ENCODE measurements at regions not wholly inside any gene's neighbourhood (a gene's known extent, or its start where the extent isn't known, plus 50 kb on each side); places are given as distances from the start of the nearest gene placed in this dataset.
"Not testable (repeated sequence)": the region's sequence is repeated elsewhere in the genome, so short reads cannot be mapped to it uniquely, and the experiment has no call there.

DNA sequence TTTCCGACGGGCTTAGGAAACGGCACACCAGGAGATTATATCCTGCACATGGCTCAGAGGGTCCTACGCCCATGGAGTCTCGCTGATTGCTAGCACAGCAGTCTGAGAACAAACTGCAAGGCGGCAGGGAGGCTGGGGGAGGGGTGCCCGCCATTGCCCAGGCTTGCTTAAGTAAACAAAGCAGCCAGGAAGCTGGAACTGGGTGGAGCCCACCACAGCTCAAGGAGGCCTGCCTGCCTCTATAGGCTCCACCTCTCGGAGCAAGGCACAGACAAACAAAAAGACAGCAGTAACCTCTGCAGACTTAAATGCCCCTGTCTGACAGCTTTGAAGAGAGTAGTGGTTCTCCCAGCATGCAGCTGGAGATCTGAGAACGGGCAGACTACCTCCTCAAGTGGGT, 722.6 kb downstream of the BRINP3 start:
- TF ChIP-seq, protein P1, sequence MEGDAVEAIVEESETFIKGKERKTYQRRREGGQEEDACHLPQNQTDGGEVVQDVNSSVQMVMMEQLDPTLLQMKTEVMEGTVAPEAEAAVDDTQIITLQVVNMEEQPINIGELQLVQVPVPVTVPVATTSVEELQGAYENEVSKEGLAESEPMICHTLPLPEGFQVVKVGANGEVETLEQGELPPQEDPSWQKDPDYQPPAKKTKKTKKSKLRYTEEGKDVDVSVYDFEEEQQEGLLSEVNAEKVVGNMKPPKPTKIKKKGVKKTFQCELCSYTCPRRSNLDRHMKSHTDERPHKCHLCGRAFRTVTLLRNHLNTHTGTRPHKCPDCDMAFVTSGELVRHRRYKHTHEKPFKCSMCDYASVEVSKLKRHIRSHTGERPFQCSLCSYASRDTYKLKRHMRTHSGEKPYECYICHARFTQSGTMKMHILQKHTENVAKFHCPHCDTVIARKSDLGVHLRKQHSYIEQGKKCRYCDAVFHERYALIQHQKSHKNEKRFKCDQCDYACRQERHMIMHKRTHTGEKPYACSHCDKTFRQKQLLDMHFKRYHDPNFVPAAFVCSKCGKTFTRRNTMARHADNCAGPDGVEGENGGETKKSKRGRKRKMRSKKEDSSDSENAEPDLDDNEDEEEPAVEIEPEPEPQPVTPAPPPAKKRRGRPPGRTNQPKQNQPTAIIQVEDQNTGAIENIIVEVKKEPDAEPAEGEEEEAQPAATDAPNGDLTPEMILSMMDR (IDR thresholded peaks at IDR 0.05; ENCODE audit: low read depth, low read length, missing input control) = not testable (repeated sequence)
- TF ChIP-seq FOXA2 (IDR thresholded peaks at IDR 0.05); JUND (IDR thresholded peaks at IDR 0.05); GABPA (IDR thresholded peaks at IDR 0.05 in 1 of 2, conservative IDR thresholded peaks at IDR 0.05 in 1 of 2): not testable (repeated sequence)
- TF ChIP-seq, protein P2, sequence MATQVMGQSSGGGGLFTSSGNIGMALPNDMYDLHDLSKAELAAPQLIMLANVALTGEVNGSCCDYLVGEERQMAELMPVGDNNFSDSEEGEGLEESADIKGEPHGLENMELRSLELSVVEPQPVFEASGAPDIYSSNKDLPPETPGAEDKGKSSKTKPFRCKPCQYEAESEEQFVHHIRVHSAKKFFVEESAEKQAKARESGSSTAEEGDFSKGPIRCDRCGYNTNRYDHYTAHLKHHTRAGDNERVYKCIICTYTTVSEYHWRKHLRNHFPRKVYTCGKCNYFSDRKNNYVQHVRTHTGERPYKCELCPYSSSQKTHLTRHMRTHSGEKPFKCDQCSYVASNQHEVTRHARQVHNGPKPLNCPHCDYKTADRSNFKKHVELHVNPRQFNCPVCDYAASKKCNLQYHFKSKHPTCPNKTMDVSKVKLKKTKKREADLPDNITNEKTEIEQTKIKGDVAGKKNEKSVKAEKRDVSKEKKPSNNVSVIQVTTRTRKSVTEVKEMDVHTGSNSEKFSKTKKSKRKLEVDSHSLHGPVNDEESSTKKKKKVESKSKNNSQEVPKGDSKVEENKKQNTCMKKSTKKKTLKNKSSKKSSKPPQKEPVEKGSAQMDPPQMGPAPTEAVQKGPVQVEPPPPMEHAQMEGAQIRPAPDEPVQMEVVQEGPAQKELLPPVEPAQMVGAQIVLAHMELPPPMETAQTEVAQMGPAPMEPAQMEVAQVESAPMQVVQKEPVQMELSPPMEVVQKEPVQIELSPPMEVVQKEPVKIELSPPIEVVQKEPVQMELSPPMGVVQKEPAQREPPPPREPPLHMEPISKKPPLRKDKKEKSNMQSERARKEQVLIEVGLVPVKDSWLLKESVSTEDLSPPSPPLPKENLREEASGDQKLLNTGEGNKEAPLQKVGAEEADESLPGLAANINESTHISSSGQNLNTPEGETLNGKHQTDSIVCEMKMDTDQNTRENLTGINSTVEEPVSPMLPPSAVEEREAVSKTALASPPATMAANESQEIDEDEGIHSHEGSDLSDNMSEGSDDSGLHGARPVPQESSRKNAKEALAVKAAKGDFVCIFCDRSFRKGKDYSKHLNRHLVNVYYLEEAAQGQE (IDR thresholded peaks at IDR 0.05) = not testable (repeated sequence)

All from liver (tissue), 3 donors.